Stimulated activated naive CD8-positive, alpha-beta T cell treated with anti-CD3 and anti-CD28 coated beads, Interleukin-15, amount 100 ng/mL, for 72 hours (primary cell): ENCODE measurements at regions not wholly inside any gene's neighbourhood (a gene's known extent, or its start where the extent isn't known, plus 50 kb on each side); places are given as distances from the start of the nearest gene placed in this dataset.
"Not testable (repeated sequence)": the region's sequence is repeated elsewhere in the genome, so short reads cannot be mapped to it uniquely, and the experiment has no call there.

Experiments
- ATAC-seq: fragments of 150-1000 bp; cut with Tn5 transposase; 2 replicates; pipeline ENCODE4 v1.10.0; 2021; ENCODE audit warnings: mild to moderate bottlenecking, moderate library complexity
- DNase-seq, 2 donors: peaks; one replicate each; pipeline ENCODE4 v3.0.0; 2021 to 2022
- H3K27ac Mint-ChIP-seq, 2 donors: one replicate each; pipeline ENCODE4 v1.8.0; 2022; ENCODE audit warnings: mild to moderate bottlenecking in 2 of 2, mixed read lengths in 2 of 2, moderate library complexity in 2 of 2
- H3K27me3 Mint-ChIP-seq: one replicate; pipeline ENCODE4 v1.8.0; 2022; ENCODE audit warnings: mixed read lengths
- H3K4me1 Mint-ChIP-seq: one replicate; pipeline ENCODE4 v1.8.0; 2022; ENCODE audit warnings: mild to moderate bottlenecking, mixed read lengths
- H3K4me3 Mint-ChIP-seq, 2 donors: one replicate each; pipeline ENCODE4 v1.8.0; 2022; ENCODE audit warnings: mild to moderate bottlenecking in 2 of 2, mixed read lengths in 2 of 2, moderate library complexity in 1 of 2
- H3K9me3 Mint-ChIP-seq, 2 donors: one replicate each; pipeline ENCODE4 v1.8.0; 2022; ENCODE audit warnings: mixed read lengths in 2 of 2

GRCh38 chr16:31764103-31764502 is 109.5 kb upstream of the ZNF267 start:
- no peaks in the 10 kb centered on the region for H3K27me3 Mint-ChIP-seq

GRCh38 chr16:31767267-31767666 is 106.3 kb upstream of the ZNF267 start:
- Mint-ChIP-seq H3K27me3 (no peaks in the 10 kb centered on the region), H3K4me1 (no peaks in the 10 kb centered on the region), H3K27ac (no peak overlapping the region), H3K9me3 (peaks cover 34 to 65% of the 10 kb centered on the region in 2 donors), H3K4me3 (no peak overlapping the region)
- no peak for DNase-seq
- no peak for ATAC-seq

More at GRCh38 chr16:31764103-31764502, 109.5 kb upstream of the ZNF267 start:
- H3K27ac Mint-ChIP-seq = no peak overlapping the region
- DNase-seq (no peak), ATAC-seq (no peak)
- peaks cover 40 to 59% of the 10 kb centered on the region in 2 donors for H3K9me3 Mint-ChIP-seq
- H3K4me1 Mint-ChIP-seq = no peaks in the 10 kb centered on the region
- H3K4me3 Mint-ChIP-seq = no peak overlapping the region

- ATAC-seq (no peak), DNase-seq (no peak)
- Mint-ChIP-seq H3K9me3 (peaks cover 39 to 71% of the 10 kb centered on the region in 2 donors), H3K27ac (no peak overlapping the region), H3K27me3 (no peaks in the 10 kb centered on the region), H3K4me1 (no peaks in the 10 kb centered on the region), H3K4me3 (no peak overlapping the region)
These were observed 93.3 kb upstream of the ZNF267 start for GRCh38 chr16:31780342-31780741.

- peaks cover 32 to 58% of the 10 kb centered on the region in 2 donors for H3K9me3 Mint-ChIP-seq
- H3K27me3 Mint-ChIP-seq = no peaks in the 10 kb centered on the region
- H3K27ac Mint-ChIP-seq = no peak overlapping the region
- ATAC-seq (no peak), DNase-seq (no peak)
- no peaks in the 10 kb centered on the region for H3K4me1 Mint-ChIP-seq
- no peak overlapping the region for H3K4me3 Mint-ChIP-seq
These were observed 88.5 kb upstream of the ZNF267 start for GRCh38 chr16:31785126-31785525.

- Mint-ChIP-seq H3K4me3 (no peak overlapping the region), H3K4me1 (no peaks in the 10 kb centered on the region), H3K27ac (no peak overlapping the region), H3K9me3 (peaks cover 0 to 6% of the 10 kb centered on the region in 2 donors), H3K27me3 (no peaks in the 10 kb centered on the region)
- ATAC-seq (no peak), DNase-seq (no peak)
These were observed 66.5 kb upstream of the ZNF267 start for GRCh38 chr16:31807086-31807485.

GRCh38 chr16:31810863-31811262 is 62.7 kb upstream of the ZNF267 start:
- Mint-ChIP-seq H3K27me3 (peaks cover 6% of the 10 kb centered on the region), H3K9me3 (peaks cover 6% of the 10 kb centered on the region in 2 donors), H3K4me1 (no peaks in the 10 kb centered on the region), H3K27ac (no peak overlapping the region), H3K4me3 (no peak overlapping the region)
- ATAC-seq = no peak
- DNase-seq = no peak

- not testable (repeated sequence) for H3K4me1 Mint-ChIP-seq, ATAC-seq, H3K4me3 Mint-ChIP-seq, H3K27ac Mint-ChIP-seq, DNase-seq, H3K9me3 Mint-ChIP-seq
- peaks cover 14% of the 10 kb centered on the region for H3K27me3 Mint-ChIP-seq
These were observed 57.5 kb upstream of the ZNF267 start for GRCh38 chr16:31816141-31816540.

GRCh38 chr16:31819386-31819785 is 54.2 kb upstream of the ZNF267 start:
- Mint-ChIP-seq H3K4me1 (no peaks in the 10 kb centered on the region), H3K27me3 (peaks cover 21% of the 10 kb centered on the region), H3K9me3 (peaks cover 0 to under 1% of the 10 kb centered on the region in 2 donors), H3K27ac (no peak overlapping the region), H3K4me3 (no peak overlapping the region)
- no peak for ATAC-seq
- DNase-seq = no peak

GRCh38 chr16:31819948-31820347 is 53.7 kb upstream of the ZNF267 start:
- no peak overlapping the region for H3K27ac Mint-ChIP-seq

More at GRCh38 chr16:31819948-31820347, 53.7 kb upstream of the ZNF267 start:
- H3K9me3 Mint-ChIP-seq = peaks cover 0 to 3% of the 10 kb centered on the region in 2 donors
- H3K4me1 Mint-ChIP-seq = no peaks in the 10 kb centered on the region
- ATAC-seq (no peak), DNase-seq (no peak)
- peaks cover 21% of the 10 kb centered on the region for H3K27me3 Mint-ChIP-seq
- H3K4me3 Mint-ChIP-seq = no peak overlapping the region
